Mesothelial cell of epicardium (in vitro differentiated cells): ENCODE measurements at regions not wholly inside any gene's neighbourhood (a gene's known extent, or its start where the extent isn't known, plus 50 kb on each side); places are given as distances from the start of the nearest gene placed in this dataset.
"Not testable (repeated sequence)": the region's sequence is repeated elsewhere in the genome, so short reads cannot be mapped to it uniquely, and the experiment has no call there.

Source experiments
- DNase-seq, 2 experiments: peaks; one replicate each; pipeline ENCODE4 v3.0.0; 2021; ENCODE audit warnings: low spot score in 2 of 2; ENCODE audit not compliant: unreplicated experiment in 2 of 2
- H3K27ac Mint-ChIP-seq: 2 replicates; pipeline ENCODE4 v1.8.0; 2021; ENCODE audit warnings: mixed read lengths
- H3K27me3 Mint-ChIP-seq: 2 replicates; pipeline ENCODE4 v1.8.0; 2021; ENCODE audit warnings: low read depth, mixed read lengths
- H3K36me3 Mint-ChIP-seq: 2 replicates; pipeline ENCODE4 v1.8.0; 2021; ENCODE audit warnings: mixed read lengths
- H3K4me1 Mint-ChIP-seq: 2 replicates; pipeline ENCODE4 v1.8.0; 2021; ENCODE audit warnings: mixed read lengths
- H3K4me3 Mint-ChIP-seq: 2 replicates; pipeline ENCODE4 v1.8.0; 2021; ENCODE audit warnings: mild to moderate bottlenecking, moderate library complexity, mixed read lengths
- H3K9me3 Mint-ChIP-seq: 2 replicates; pipeline ENCODE4 v1.8.0; 2021; ENCODE audit warnings: mixed read lengths
- TF ChIP-seq, protein P1 (sequence below): fragments of 200-600 bp; sonication (generic); IDR thresholded peaks from one replicate; pipeline ENCODE4 v1.5.0; 2021; ENCODE audit warnings: antibody characterized with exemption; ENCODE audit not compliant: unreplicated experiment

DNA sequence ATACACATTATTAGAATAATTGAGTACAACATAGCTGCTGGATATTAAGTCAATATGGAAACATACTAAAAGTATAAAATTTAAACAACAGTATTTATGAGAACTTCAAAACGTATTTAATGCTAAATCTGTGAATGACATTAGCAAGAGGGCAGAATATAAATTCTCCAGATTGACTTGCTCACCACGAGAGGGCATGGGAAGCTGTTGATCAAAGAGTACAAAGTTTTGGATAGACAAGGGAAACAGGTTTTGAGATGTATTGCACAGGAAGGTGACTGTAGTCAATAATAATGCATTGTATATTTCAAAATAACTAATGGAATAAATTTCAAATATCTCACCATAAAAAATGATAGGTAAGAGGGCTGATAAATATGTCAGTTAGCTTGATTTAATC is 768.2 kb downstream of the CENPC start:
- DNase-seq, result no peak
- TF ChIP-seq, protein P1, sequence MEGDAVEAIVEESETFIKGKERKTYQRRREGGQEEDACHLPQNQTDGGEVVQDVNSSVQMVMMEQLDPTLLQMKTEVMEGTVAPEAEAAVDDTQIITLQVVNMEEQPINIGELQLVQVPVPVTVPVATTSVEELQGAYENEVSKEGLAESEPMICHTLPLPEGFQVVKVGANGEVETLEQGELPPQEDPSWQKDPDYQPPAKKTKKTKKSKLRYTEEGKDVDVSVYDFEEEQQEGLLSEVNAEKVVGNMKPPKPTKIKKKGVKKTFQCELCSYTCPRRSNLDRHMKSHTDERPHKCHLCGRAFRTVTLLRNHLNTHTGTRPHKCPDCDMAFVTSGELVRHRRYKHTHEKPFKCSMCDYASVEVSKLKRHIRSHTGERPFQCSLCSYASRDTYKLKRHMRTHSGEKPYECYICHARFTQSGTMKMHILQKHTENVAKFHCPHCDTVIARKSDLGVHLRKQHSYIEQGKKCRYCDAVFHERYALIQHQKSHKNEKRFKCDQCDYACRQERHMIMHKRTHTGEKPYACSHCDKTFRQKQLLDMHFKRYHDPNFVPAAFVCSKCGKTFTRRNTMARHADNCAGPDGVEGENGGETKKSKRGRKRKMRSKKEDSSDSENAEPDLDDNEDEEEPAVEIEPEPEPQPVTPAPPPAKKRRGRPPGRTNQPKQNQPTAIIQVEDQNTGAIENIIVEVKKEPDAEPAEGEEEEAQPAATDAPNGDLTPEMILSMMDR, result no peak
- no peak overlapping the region for H3K4me3 Mint-ChIP-seq
- no peaks in the 10 kb centered on the region for H3K27me3 Mint-ChIP-seq
- H3K9me3 Mint-ChIP-seq, result peaks cover 15% of the 10 kb centered on the region
- H3K36me3 Mint-ChIP-seq, result no peaks in the 10 kb centered on the region
- H3K4me1 Mint-ChIP-seq, result no peaks in the 10 kb centered on the region
- H3K27ac Mint-ChIP-seq, result no peak overlapping the region

DNA sequence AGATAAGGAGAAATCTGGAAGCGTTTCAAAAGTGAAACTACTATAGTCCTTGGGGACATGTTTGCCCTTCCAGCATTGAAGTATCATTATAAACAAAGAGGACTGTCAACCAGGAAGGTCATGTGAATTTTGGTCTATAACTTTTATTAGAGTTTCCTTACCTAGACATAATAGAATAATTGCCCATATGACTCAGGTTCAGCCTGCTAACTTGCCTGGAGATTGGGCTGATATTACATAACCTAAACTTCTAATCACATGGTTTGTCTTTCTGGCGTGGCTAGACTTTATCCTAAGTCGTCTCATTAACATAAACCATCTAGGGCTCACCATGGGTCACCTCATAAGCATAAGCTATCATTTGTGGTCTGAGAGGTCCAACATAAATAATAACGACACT is 775.9 kb downstream of the CENPC start:
- Mint-ChIP-seq H3K27ac (no peak overlapping the region), H3K27me3 (no peaks in the 10 kb centered on the region), H3K4me1 (no peaks in the 10 kb centered on the region), H3K4me3 (no peak overlapping the region), H3K9me3 (peaks cover 29% of the 10 kb centered on the region), H3K36me3 (no peaks in the 10 kb centered on the region)
- TF ChIP-seq, protein P1, result no peak
- DNase-seq, result no peak

DNA sequence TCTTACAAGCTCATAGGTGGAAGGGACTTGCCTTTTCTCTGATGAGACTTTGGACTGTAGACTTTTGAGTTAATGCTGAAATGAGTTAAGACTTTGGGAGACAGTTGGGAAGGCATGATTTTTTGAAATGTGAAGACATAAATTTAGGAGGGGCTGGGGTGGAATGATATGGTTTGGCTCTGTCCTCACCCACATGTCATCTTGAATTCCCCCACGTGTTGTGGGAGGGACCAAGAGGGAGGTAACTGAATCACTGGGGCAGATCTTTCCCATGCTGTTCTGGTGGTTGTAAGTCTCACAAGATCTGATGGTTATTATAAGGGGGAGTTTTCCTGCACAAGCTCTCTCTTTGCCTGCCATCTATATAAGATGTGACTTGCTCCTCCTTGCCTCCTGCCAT is 777.9 kb downstream of the CENPC start:
- Mint-ChIP-seq H3K4me1 (no peaks in the 10 kb centered on the region), H3K4me3 (no peak overlapping the region), H3K36me3 (no peaks in the 10 kb centered on the region), H3K9me3 (peaks cover 22% of the 10 kb centered on the region), H3K27me3 (no peaks in the 10 kb centered on the region), H3K27ac (no peak overlapping the region)
- no peak for DNase-seq
- TF ChIP-seq, protein P1, result no peak

DNA sequence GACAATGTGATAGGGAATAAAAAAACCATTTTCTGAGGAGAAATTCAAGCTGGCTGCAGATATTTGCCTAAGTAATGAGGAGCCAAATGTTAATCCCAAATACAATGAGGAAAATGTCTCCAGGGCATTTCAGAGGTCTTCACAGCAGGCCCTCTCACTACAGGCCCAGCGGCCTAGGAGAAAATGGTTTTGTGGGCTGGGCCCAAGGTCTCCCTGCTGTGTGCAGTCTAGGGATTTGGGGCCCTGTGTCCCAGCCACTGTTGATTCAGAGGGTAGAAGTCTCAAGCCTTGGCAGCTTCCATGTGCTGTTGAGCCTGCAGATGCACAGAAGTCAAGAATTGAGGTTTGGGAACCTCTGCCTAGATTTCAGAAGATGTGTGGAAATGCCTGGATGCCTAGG is 778.7 kb downstream of the CENPC start:
- TF ChIP-seq, protein P1, result no peak
- Mint-ChIP-seq H3K36me3 (no peaks in the 10 kb centered on the region), H3K4me1 (no peaks in the 10 kb centered on the region), H3K27ac (no peak overlapping the region), H3K9me3 (peaks cover 13% of the 10 kb centered on the region), H3K4me3 (no peak overlapping the region), H3K27me3 (no peaks in the 10 kb centered on the region)
- DNase-seq, result no peak

DNA sequence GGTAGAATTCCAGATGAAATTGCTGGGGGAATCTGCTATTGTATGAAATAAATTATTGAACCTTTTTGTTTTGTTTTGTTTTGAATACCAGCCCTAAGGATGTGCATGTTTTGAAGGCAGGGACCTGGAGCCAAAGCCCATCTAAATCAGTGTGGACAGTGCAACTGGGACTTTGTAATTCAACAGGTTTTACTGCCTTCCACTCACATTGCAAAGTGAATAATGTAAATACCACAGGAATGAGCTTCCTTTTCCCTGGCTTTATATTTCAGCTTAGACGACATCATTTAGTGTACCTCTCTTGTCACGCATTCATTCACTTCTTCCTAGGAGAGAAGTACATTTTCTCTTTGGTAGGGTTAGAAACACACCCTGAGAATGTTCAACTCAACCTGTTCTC is 795.0 kb downstream of the CENPC start:
- TF ChIP-seq, protein P1, result no peak
- H3K9me3 Mint-ChIP-seq, result peaks cover 9% of the 10 kb centered on the region
- H3K27ac Mint-ChIP-seq, result peak overlapping the region; percentile 63
- no peak overlapping the region for H3K4me3 Mint-ChIP-seq
- no peaks in the 10 kb centered on the region for H3K36me3 Mint-ChIP-seq
- H3K27me3 Mint-ChIP-seq, result no peaks in the 10 kb centered on the region
- no peak for DNase-seq
- H3K4me1 Mint-ChIP-seq, result peaks cover 20% of the 10 kb centered on the region

DNA sequence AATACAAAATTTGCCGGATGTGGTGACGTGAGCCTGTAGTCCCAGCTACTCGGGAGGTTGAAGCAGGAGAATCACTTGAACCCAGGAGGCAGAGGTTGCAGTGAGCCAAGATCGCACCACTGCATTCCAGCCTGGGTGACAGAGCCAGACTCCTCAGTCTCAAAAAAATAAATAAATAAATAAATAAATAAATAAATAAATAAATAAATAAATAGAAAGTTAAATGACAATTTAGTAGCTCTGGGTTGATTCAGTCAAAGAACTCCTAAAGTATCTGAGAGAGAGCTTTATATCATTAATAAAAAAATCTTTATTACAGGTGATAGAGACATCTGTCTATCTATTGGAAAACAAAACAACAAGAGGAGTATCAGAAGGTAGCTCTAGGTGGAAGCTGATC is 798.4 kb downstream of the CENPC start:
- not testable (repeated sequence) for H3K4me3 Mint-ChIP-seq, H3K27ac Mint-ChIP-seq, DNase-seq, H3K27me3 Mint-ChIP-seq, H3K36me3 Mint-ChIP-seq, H3K9me3 Mint-ChIP-seq
- peaks cover 20% of the 10 kb centered on the region for H3K4me1 Mint-ChIP-seq
